ENCODE measurements at regions not wholly inside any gene's neighbourhood (a gene's known extent, or its start where the extent isn't known, plus 50 kb on each side); places are given as distances from the start of the nearest gene placed in this dataset.

GRCh38 chr17:17423656-17424055, 53.1 kb upstream of the MED9 start:
- no peak for TF ChIP-seq CTCF (IDR thresholded peaks at IDR 0.05)
- TF ChIP-seq EZH2 (IDR thresholded peaks at IDR 0.05; ENCODE audit: borderline replicate concordance, insufficient read depth, low read depth, low read length, poor library complexity, severe bottlenecking), result no peak
